GM21825 (cell line): ENCODE measurements at regions not wholly inside any gene's neighbourhood (a gene's known extent, or its start where the extent isn't known, plus 50 kb on each side); places are given as distances from the start of the nearest gene placed in this dataset.

Experiments used
- ATAC-seq: cut with Tn5 transposase; IDR thresholded peaks from one replicate; pipeline ENCODE4 v1.9.1; 2021; ENCODE audit warnings: mild to moderate bottlenecking, moderate library complexity; ENCODE audit not compliant: unreplicated experiment

GRCh38 chr18:59848002-59848401 lies 51.8 kb upstream of the PMAIP1 start:
- ATAC-seq = peak; percentile 27

DNA sequence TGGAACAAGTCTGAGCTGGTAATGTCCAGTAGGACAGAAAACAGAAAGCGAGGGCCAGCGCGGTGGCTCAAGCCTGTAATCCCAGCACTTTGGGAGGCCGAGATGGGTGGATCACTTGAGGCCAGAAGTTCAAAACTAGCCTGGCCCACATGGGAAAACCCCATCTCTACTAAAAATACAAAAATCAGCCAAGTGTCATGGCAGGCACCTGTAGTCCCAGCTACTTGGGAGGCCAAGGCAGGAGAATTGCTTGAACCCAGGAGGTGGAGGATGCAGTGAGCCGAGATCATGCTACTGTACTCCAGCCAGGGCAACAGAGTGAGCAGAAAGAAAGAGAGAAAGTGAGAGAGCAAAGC lies 52.3 kb upstream of the PMAIP1 start:
- ATAC-seq = peak; percentile 15

GRCh38 chr18:59846814-59847490 lies 52.8 kb upstream of the PMAIP1 start:
- ATAC-seq = peak; percentile 95

DNA sequence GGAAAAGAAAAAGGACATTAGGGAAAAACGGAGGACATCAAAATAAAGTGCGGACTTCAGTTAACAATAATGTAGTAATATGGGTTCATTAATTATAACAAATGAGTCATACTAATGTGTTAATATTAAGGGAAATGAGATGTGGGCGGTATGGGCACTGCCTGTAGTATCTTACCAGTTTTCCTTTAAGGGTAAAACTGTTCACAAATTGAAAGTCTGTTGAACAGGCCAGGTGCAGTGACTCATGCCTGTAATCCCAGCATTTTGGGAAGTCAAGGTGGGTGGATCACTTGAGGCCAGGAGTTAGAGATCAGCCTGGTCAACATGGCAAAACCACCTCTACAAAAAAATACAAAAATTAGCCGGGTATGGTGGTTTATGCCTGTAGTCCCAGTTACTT lies 56.8 kb upstream of the PMAIP1 start:
- no peak for ATAC-seq

- no peak for ATAC-seq
These were observed 59.7 kb upstream of the PMAIP1 start for GRCh38 chr18:59839931-59840685.

- ATAC-seq = no peak
These were observed 60.5 kb upstream of the PMAIP1 start for GRCh38 chr18:59839246-59839645.

- peak; percentile 44 for ATAC-seq
These were observed 62.2 kb upstream of the PMAIP1 start for GRCh38 chr18:59837586-59837985.

DNA sequence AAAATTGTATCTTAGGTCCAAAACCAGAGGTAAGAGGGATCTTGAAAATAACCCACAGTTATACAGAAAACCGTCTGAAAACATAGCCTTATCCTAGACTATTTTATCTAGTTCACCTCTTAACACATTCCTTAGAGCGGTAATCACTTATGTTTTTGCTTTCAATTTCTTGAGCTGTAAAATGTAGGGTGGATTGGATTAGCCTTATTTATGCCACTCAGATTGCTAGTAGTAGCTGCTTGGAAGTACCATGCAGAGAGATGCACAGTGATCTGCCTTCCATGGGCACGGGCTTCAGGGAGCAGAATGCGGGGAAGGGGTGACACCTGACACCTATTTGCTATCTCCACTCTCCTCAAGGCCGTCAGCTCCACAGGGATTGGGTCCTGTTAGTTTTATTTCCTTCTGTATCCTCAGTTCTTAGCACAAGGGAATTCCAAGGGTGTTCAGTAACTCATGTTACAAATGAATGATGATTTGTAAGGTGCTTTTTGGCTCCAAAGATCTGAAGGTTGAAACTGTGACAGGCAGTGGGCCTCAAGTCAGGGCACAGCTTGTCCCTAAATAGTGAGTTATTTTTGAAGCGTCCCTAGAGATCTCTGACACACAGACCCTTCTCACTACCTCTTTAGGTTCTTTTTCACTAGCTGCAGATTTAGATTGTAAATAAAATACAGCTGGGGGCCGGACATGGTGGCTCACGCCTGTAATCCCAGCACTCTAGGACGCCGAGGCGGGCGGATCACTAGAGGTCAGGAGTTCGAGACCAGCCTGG lies 64.0 kb upstream of the PMAIP1 start:
- ATAC-seq = peak; percentile 34

DNA sequence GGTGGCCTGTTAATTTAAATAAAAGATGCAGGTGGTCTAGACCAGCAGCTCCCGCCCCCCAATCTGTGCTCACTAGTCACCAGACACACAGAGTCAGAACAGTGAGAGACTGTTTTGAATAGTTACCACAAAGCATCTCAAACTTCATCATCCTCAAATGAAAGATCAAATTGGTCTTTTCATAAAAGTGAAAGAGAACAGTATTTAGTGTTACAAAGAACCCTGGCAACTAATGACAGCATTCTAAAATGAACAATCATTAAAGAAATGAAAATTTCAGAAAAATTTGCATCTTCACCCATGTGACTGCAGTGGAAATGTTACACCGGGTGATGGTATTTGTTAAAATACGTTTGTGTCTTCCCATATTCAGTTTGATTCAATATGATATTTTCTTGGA lies 65.5 kb upstream of the PMAIP1 start:
- ATAC-seq = peak; percentile 29

DNA sequence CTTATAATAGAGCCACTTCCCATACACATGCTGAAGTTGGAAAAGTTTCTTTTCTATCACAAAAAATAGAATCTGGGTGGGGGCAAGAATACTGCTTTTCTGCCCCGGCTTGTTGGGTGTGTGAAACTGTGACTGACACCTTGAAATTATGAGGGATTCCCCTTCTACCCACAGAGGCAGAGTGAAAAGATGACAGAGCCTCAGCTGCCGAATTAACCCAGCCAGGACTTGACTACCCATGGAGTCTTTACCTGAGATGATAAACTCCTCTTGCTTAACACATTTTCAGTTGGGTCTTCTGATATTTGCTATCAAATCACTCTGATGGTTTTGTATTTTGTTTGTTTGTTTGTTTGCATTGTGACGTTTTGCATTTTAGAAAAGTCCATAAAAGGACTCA lies 66.0 kb upstream of the PMAIP1 start:
- peak; percentile 74 for ATAC-seq

GRCh38 chr18:59823596-59824195 lies 76.1 kb upstream of the PMAIP1 start:
- peak; percentile 60 for ATAC-seq

DNA sequence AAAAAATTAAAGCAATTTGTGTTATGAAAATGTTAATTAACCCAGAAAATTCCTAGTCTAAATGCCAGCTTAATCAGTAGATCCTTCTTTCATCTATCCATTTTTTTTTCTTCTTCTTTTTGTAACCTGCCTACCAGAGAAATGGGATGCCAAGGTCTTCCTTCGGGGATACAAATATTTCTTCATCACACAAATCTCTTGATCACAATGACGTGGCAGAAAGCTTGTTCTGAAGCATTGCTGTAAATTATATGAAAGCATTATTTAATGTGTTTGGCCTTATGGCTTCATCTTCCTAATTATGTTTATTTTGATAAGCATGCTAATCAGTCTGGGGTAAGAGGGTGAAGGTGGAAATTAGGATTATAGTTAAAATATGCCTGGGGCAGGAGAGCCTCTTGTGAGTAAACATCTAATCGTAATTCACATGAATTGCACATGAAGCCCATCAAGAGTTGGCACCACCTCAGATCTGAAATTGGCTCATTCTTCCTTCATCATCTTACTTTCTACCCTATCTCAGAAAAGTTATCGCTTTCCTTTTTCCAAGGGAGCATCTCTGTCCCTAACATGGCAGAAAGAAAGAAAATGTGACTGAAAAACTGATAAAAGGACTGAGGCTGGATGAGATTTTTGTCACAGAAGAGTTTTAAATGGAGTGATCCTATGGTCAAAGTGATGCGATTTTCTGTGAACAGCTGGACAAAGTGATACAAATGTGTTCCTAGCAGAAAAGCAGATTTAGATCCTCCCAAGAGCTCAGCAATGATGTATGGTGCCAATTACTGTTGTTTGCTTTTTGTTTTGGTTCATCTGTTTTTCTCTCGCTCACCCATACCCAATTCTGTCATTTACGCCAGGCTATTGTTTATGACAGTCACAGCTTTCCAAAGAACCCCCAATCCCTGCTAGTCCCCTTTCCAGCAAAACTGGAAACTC lies 76.9 kb upstream of the PMAIP1 start:
- ATAC-seq = no peak

DNA sequence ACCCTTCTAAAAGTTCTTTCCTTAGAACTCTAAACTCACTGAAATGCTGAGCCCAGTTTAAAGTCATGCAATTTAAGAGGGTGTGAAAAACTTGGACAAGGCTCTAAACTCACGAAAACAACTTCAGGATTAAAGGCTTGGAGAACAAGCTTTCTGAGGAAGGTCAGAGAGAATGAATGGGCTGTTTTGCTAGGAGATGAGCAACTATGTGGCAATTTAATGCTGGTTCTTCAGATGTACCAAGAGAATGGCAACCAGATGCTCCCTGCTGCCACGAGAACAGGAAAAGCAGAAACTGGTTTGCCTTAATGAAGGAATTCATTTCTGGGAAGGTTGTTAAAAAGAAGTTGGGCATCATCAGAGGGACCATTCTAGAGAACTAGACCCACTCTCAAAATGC lies 77.8 kb upstream of the PMAIP1 start:
- ATAC-seq = no peak

- no peak for ATAC-seq
These were observed 79.1 kb upstream of the PMAIP1 start for GRCh38 chr18:59820663-59821062.

GRCh38 chr18:59818769-59819168 lies 81.0 kb upstream of the PMAIP1 start:
- ATAC-seq = no peak

GRCh38 chr18:59814891-59815290 lies 84.9 kb upstream of the PMAIP1 start:
- ATAC-seq = no peak

DNA sequence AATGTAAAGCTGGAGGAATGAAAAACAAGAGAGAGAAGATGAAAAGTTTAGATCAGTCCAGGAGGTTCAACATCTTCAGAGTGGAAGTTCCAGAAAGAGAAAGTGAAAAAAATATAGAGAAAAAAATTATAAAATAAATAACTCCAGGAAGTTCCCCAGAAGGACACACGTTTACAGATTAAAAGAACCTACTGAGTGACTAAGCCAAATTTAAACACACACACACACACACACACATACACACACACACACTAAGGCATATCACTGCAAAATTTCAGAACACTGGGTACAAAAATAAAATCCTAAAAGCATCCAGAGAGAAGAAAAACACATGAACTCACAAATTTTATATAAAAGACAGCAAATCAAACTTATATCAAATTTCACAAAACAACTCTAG lies 85.9 kb upstream of the PMAIP1 start:
- no peak for ATAC-seq

- ATAC-seq = no peak
These were observed 88.9 kb upstream of the PMAIP1 start for GRCh38 chr18:59810735-59811520.

- no peak for ATAC-seq
These were observed 89.6 kb upstream of the PMAIP1 start for GRCh38 chr18:59810183-59810582.

DNA sequence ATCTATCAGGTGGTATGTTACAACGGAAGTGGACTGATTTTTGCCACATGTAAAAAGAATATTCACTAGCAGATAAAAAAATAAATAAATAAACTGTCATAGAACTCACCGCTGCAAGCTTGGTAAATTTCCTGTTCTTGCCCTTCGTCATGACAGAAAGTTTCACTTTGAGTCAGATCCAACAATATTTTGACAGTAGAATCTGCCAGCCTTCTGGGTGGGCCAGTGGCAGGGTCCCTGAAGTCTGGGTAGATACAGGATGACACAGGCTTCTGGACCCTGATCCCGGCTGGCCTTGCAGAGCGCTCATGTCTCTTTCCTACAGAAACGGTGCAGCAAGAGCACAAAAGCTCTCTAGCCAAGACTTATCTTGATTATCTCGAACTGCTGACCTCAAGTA lies 97.8 kb upstream of the PMAIP1 start:
- ATAC-seq = peak; percentile 73
